Muscle layer of duodenum (tissue), 2 donors: ENCODE measurements at regions not wholly inside any gene's neighbourhood (a gene's known extent, or its start where the extent isn't known, plus 50 kb on each side); places are given as distances from the start of the nearest gene placed in this dataset.
"Not testable (repeated sequence)": the region's sequence is repeated elsewhere in the genome, so short reads cannot be mapped to it uniquely, and the experiment has no call there.

Source experiments
- H3K27ac ChIP-seq: one replicate; pipeline ENCODE4 v1.7.0; 2013; ENCODE audit warnings: mild to moderate bottlenecking, low read length
- H3K27me3 ChIP-seq: one replicate; pipeline ENCODE4 v1.7.0; 2013; ENCODE audit warnings: low read depth, mild to moderate bottlenecking, control low read depth, low read length
- H3K36me3 ChIP-seq, 2 donors: one replicate each; pipeline ENCODE4 v1.7.0; 2013; ENCODE audit warnings: low read length in 2 of 2, control low read depth in 1 of 2, mild to moderate bottlenecking in 1 of 2; ENCODE audit not compliant: insufficient read depth in 2 of 2, control insufficient read depth in 1 of 2
- H3K4me1 ChIP-seq, 2 donors: one replicate each; pipeline ENCODE4 v1.7.0; 2013; ENCODE audit warnings: low read length in 2 of 2, mild to moderate bottlenecking in 2 of 2, control low read depth in 1 of 2, moderate library complexity in 1 of 2; ENCODE audit not compliant: insufficient read depth in 2 of 2, control insufficient read depth in 1 of 2
- H3K4me3 ChIP-seq, 2 donors: one replicate each; pipeline ENCODE4 v1.7.0; 2013; ENCODE audit warnings: low read length in 2 of 2, low read depth in 1 of 2, mild to moderate bottlenecking in 1 of 2
- H3K9me3 ChIP-seq, 2 donors: one replicate each; pipeline ENCODE4 v1.7.0; 2013; ENCODE audit warnings: low read length in 2 of 2, control low read depth in 1 of 2, mild to moderate bottlenecking in 1 of 2; ENCODE audit not compliant: control insufficient read depth in 1 of 2
- donor health status: healthy.

GRCh38 chr12:131224226-131225065, 270.7 kb downstream of the ADGRD1 start:
- not testable (repeated sequence) for H3K4me1 ChIP-seq, H3K36me3 ChIP-seq, H3K4me3 ChIP-seq, H3K27me3 ChIP-seq, H3K27ac ChIP-seq, H3K9me3 ChIP-seq

- not testable (repeated sequence) for H3K27me3 ChIP-seq, H3K36me3 ChIP-seq, H3K27ac ChIP-seq, H3K4me3 ChIP-seq, H3K9me3 ChIP-seq, H3K4me1 ChIP-seq
Measured at GRCh38 chr12:131225066-131225380, 271.3 kb downstream of the ADGRD1 start.

GRCh38 chr12:131226345-131227265, 272.9 kb downstream of the ADGRD1 start:
- no peak overlapping the region for H3K27ac ChIP-seq
- H3K4me1 ChIP-seq, result peaks cover 5 to 6% of the 10 kb centered on the region in 2 donors
- H3K4me3 ChIP-seq, result no peak overlapping the region
- no peaks in the 10 kb centered on the region for H3K27me3 ChIP-seq
- no peaks in the 10 kb centered on the region for H3K9me3 ChIP-seq
- no peaks in the 10 kb centered on the region for H3K36me3 ChIP-seq

- H3K9me3 ChIP-seq, H3K4me1 ChIP-seq, H3K36me3 ChIP-seq, H3K27me3 ChIP-seq, H3K27ac ChIP-seq, H3K4me3 ChIP-seq: not testable (repeated sequence)
Measured at GRCh38 chr12:131227641-131228040, 273.9 kb downstream of the ADGRD1 start.

GRCh38 chr12:131229079-131229425, 275.3 kb downstream of the ADGRD1 start:
- not testable (repeated sequence) for H3K4me3 ChIP-seq, H3K9me3 ChIP-seq, H3K4me1 ChIP-seq, H3K27ac ChIP-seq, H3K27me3 ChIP-seq, H3K36me3 ChIP-seq

GRCh38 chr12:131229426-131230339, 276.0 kb downstream of the ADGRD1 start:
- peaks cover 0 to 5% of the 10 kb centered on the region in 2 donors for H3K4me1 ChIP-seq
- H3K9me3 ChIP-seq, result no peaks in the 10 kb centered on the region
- no peak overlapping the region for H3K4me3 ChIP-seq
- no peaks in the 10 kb centered on the region for H3K27me3 ChIP-seq
- no peak overlapping the region for H3K27ac ChIP-seq
- H3K36me3 ChIP-seq, result no peaks in the 10 kb centered on the region

GRCh38 chr12:131230340-131231031, 276.8 kb downstream of the ADGRD1 start:
- H3K27ac ChIP-seq, result no peak overlapping the region
- H3K4me3 ChIP-seq, result no peak overlapping the region
- H3K4me1 ChIP-seq, result peaks cover 0 to 5% of the 10 kb centered on the region in 2 donors
- no peaks in the 10 kb centered on the region for H3K9me3 ChIP-seq
- no peaks in the 10 kb centered on the region for H3K36me3 ChIP-seq
- H3K27me3 ChIP-seq, result no peaks in the 10 kb centered on the region

GRCh38 chr12:131231032-131231980, 277.6 kb downstream of the ADGRD1 start:
- H3K27me3 ChIP-seq, result no peaks in the 10 kb centered on the region

GRCh38 chr12:131232036-131232435, 278.3 kb downstream of the ADGRD1 start:
- Histone ChIP-seq H3K27me3 (no peaks in the 10 kb centered on the region), H3K27ac (no peak overlapping the region), H3K9me3 (no peaks in the 10 kb centered on the region), H3K4me3 (no peak overlapping the region), H3K36me3 (no peaks in the 10 kb centered on the region), H3K4me1 (peaks cover 0 to 5% of the 10 kb centered on the region in 2 donors)

More at GRCh38 chr12:131231032-131231980, 277.6 kb downstream of the ADGRD1 start:
- H3K27ac ChIP-seq, result no peak overlapping the region
- H3K4me3 ChIP-seq, result no peak overlapping the region
- no peaks in the 10 kb centered on the region for H3K9me3 ChIP-seq
- H3K36me3 ChIP-seq, result no peaks in the 10 kb centered on the region
- H3K4me1 ChIP-seq, result peaks cover 0 to 5% of the 10 kb centered on the region in 2 donors

- not testable (repeated sequence) for H3K36me3 ChIP-seq, H3K27ac ChIP-seq
Measured at GRCh38 chr12:131232872-131233271, 279.2 kb downstream of the ADGRD1 start.

More at GRCh38 chr12:131232872-131233271, 279.2 kb downstream of the ADGRD1 start:
- not testable (repeated sequence) for H3K4me3 ChIP-seq, H3K27me3 ChIP-seq, H3K9me3 ChIP-seq, H3K4me1 ChIP-seq
